ENCODE measurements at regions not wholly inside any gene's neighbourhood (a gene's known extent, or its start where the extent isn't known, plus 50 kb on each side); places are given as distances from the start of the nearest gene placed in this dataset.

- intact Hi-C loops (cut with micrococcal nuclease) = no loop called here
- H3K4me3 ChIP-seq (ENCODE audit: insufficient read depth, low read depth, low read length) = no peak overlapping the region
- ChIA-PET CTCF (no interaction called here), POLR2A (ENCODE audit: unreplicated experiment) (no interaction called here)
- no peak overlapping the region for H4K91ac ChIP-seq (ENCODE audit: insufficient read depth, low read depth, low read length)
- no peak overlapping the region for H2BK15ac ChIP-seq (ENCODE audit: low read depth, low read length)
- H4K5ac ChIP-seq (ENCODE audit: low read depth, low read length) = no peak overlapping the region
- H2BK5ac ChIP-seq (ENCODE audit: low read depth, low read length, poor library complexity, severe bottlenecking) = no peak overlapping the region
- no peak overlapping the region for H2AK5ac ChIP-seq (ENCODE audit: low read depth, low read length)
- no peaks in the 10 kb centered on the region for H3K36me3 ChIP-seq (ENCODE audit: control insufficient read depth, insufficient read depth, low read length)
- no peak overlapping the region for H3K14ac ChIP-seq (replicated peaks; ENCODE audit: low read depth, low read length)
- peaks cover 15% of the 10 kb centered on the region for H3K9me3 ChIP-seq (ENCODE audit: control insufficient read depth, insufficient read depth, low read length)
- H2AFZ ChIP-seq (replicated peaks; ENCODE audit: low read length, poor library complexity) = no peak overlapping the region
- H3K27me3 ChIP-seq (ENCODE audit: control insufficient read depth, insufficient read depth, low read length) = no peaks in the 10 kb centered on the region
- H3K79me1 ChIP-seq (ENCODE audit: low read depth in 1 of 2, low read length in 2 of 2) = no peaks in the 10 kb centered on the region
- no peaks in the 10 kb centered on the region for H4K20me1 ChIP-seq (ENCODE audit: insufficient read depth, low read length)
- no peak overlapping the region for H3K4ac ChIP-seq (ENCODE audit: low read depth, low read length)
- H3K4me1 ChIP-seq (ENCODE audit: control insufficient read depth, insufficient read depth, low read length) = no peaks in the 10 kb centered on the region
- H3K4me2 ChIP-seq (ENCODE audit: low read depth, low read length) = no peak overlapping the region
- in situ Hi-C loops (cut with MboI; ENCODE audit: low sequenced_read_pairs) = no loop called here
- no peak for ATAC-seq (ENCODE audit: low read depth)
- H3K27ac ChIP-seq (ENCODE audit: insufficient read depth, low read length) = no peak overlapping the region
- no CpG with 5 or more reads among the region's 5 CpGs for WGBS, 2 experiments (ENCODE audit: extremely low coverage in 2 of 2, insufficient read length in 1 of 2)
- dilution Hi-C loops (cut with HindIII; ENCODE audit: low sequenced_read_pairs, unreplicated experiment) = no loop called here
- no peak overlapping the region for H4K8ac ChIP-seq (ENCODE audit: low read depth in 2 of 2, low read length in 2 of 2)
- no peak overlapping the region for H3K18ac ChIP-seq (ENCODE audit: low read depth, low read length)
- DNase-seq = no peak
- H3K9me1 ChIP-seq (ENCODE audit: insufficient read depth, low read length) = no peaks in the 10 kb centered on the region
- no peak for TF ChIP-seq NFE2L2 (IDR thresholded peaks at IDR 0.05; ENCODE audit: low read depth, low read length)
- no peak for TF ChIP-seq SMC3 (IDR thresholded peaks at IDR 0.05; ENCODE audit: low read depth, low read length)
- TF ChIP-seq USF2 (IDR thresholded peaks at IDR 0.05; ENCODE audit: low read depth, low read length) = no peak
- TF ChIP-seq CEBPB (IDR thresholded peaks at IDR 0.05; ENCODE audit: low read depth, low read length) = peak; percentile 36; the same call in 1 of the 2 replicates
- no peak overlapping the region for H2BK20ac ChIP-seq (ENCODE audit: low read depth, low read length)
- H3K56ac ChIP-seq (ENCODE audit: extremely low read depth, insufficient read depth, low read length) = no peak overlapping the region
- H2AK9ac ChIP-seq (replicated peaks; ENCODE audit: low read depth, low read length, poor library complexity) = no peak overlapping the region
- no TSS peak for BruUV-seq (replicated peaks)
- no peak overlapping the region for H2BK120ac ChIP-seq (ENCODE audit: low read depth, low read length)
- H3K23ac ChIP-seq (ENCODE audit: low read depth, low read length) = no peak overlapping the region
- H3K9ac ChIP-seq (ENCODE audit: low read depth, low read length) = no peak overlapping the region
These were observed 394.6 kb downstream of the TECRL start for GRCh38 chr4:64014647-64015046.

All from IMR-90 (cell line).